HG03280 (cell line): ENCODE measurements at regions not wholly inside any gene's neighbourhood (a gene's known extent, or its start where the extent isn't known, plus 50 kb on each side); places are given as distances from the start of the nearest gene placed in this dataset.
"Not testable (repeated sequence)": the region's sequence is repeated elsewhere in the genome, so short reads cannot be mapped to it uniquely, and the experiment has no call there.

Source experiments
- ATAC-seq: cut with Tn5 transposase; IDR thresholded peaks from one replicate; pipeline ENCODE4 v1.9.1; 2021; ENCODE audit warnings: mild to moderate bottlenecking, moderate library complexity; ENCODE audit not compliant: unreplicated experiment

GRCh38 chr12:46711756-46712155 is 114.0 kb downstream of the SLC38A4 start:
- ATAC-seq: no peak

- ATAC-seq: no peak
Observed at GRCh38 chr12:46710125-46710743, 115.6 kb downstream of the SLC38A4 start.

GRCh38 chr12:46702581-46703344 is 123.0 kb downstream of the SLC38A4 start:
- no peak for ATAC-seq

GRCh38 chr12:46701356-46701755 is 124.4 kb downstream of the SLC38A4 start:
- ATAC-seq: no peak

- no peak for ATAC-seq
Observed at GRCh38 chr12:46699986-46700385, 125.8 kb downstream of the SLC38A4 start.

- no peak for ATAC-seq
Observed at GRCh38 chr12:46698003-46698402, 127.8 kb downstream of the SLC38A4 start.

GRCh38 chr12:46693518-46693917 is 132.3 kb downstream of the SLC38A4 start:
- ATAC-seq: no peak

- no peak for ATAC-seq
Observed at GRCh38 chr12:46693034-46693433, 132.8 kb downstream of the SLC38A4 start.

- ATAC-seq: no peak
Observed at GRCh38 chr12:46692606-46693005, 133.2 kb downstream of the SLC38A4 start.

GRCh38 chr12:46686267-46686942 is 139.4 kb downstream of the SLC38A4 start:
- no peak for ATAC-seq

- ATAC-seq: not testable (repeated sequence)
Observed at GRCh38 chr12:46684243-46684642, 141.6 kb downstream of the SLC38A4 start.

GRCh38 chr12:46682148-46682547 is 143.6 kb downstream of the SLC38A4 start:
- no peak for ATAC-seq

- no peak for ATAC-seq
Observed at GRCh38 chr12:46680506-46680905, 145.3 kb downstream of the SLC38A4 start.

- ATAC-seq: no peak
Observed at GRCh38 chr12:46679754-46680153, 146.0 kb downstream of the SLC38A4 start.

- ATAC-seq: no peak
Observed at GRCh38 chr12:46678426-46678825, 147.4 kb downstream of the SLC38A4 start.

GRCh38 chr12:46677749-46678148 is 148.0 kb downstream of the SLC38A4 start:
- ATAC-seq: no peak

GRCh38 chr12:46676797-46677520 is 148.8 kb downstream of the SLC38A4 start:
- ATAC-seq: no peak

GRCh38 chr12:46676396-46676795 is 149.4 kb downstream of the SLC38A4 start:
- no peak for ATAC-seq

- ATAC-seq: no peak
Observed at GRCh38 chr12:46675736-46676135, 150.1 kb downstream of the SLC38A4 start.

- ATAC-seq: no peak
Observed at GRCh38 chr12:46674800-46675199, 151.0 kb downstream of the SLC38A4 start.

GRCh38 chr12:46674129-46674528 is 151.7 kb downstream of the SLC38A4 start:
- no peak for ATAC-seq
